Peyer's patch (tissue), 4 donors: ENCODE measurements at regions not wholly inside any gene's neighbourhood (a gene's known extent, or its start where the extent isn't known, plus 50 kb on each side); places are given as distances from the start of the nearest gene placed in this dataset.

Source experiments
- POLR2A ChIP-seq, 2 donors: fragments of 450-650 bp; IDR thresholded peaks; one replicate each; pipeline ENCODE4 v1.5.1; 2017; ENCODE audit warnings: antibody characterized with exemption in 2 of 2, mild to moderate bottlenecking in 2 of 2, moderate library complexity in 2 of 2
- TF ChIP-seq, protein P1 (sequence below), 6 experiments: fragments of 450-650 bp in 4 of 6; fragments of 200-600 bp in 2 of 6; sonication (generic) in 1 of 6; IDR thresholded peaks; one replicate each; pipeline ENCODE4 v1.5.1; 2017 to 2019; ENCODE audit warnings: antibody characterized with exemption in 6 of 6, mild to moderate bottlenecking in 3 of 6, moderate library complexity in 1 of 6

- TF ChIP-seq, protein P1, sequence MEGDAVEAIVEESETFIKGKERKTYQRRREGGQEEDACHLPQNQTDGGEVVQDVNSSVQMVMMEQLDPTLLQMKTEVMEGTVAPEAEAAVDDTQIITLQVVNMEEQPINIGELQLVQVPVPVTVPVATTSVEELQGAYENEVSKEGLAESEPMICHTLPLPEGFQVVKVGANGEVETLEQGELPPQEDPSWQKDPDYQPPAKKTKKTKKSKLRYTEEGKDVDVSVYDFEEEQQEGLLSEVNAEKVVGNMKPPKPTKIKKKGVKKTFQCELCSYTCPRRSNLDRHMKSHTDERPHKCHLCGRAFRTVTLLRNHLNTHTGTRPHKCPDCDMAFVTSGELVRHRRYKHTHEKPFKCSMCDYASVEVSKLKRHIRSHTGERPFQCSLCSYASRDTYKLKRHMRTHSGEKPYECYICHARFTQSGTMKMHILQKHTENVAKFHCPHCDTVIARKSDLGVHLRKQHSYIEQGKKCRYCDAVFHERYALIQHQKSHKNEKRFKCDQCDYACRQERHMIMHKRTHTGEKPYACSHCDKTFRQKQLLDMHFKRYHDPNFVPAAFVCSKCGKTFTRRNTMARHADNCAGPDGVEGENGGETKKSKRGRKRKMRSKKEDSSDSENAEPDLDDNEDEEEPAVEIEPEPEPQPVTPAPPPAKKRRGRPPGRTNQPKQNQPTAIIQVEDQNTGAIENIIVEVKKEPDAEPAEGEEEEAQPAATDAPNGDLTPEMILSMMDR (IDR thresholded peaks at IDR 0.05), result no peak
- no peak for TF ChIP-seq POLR2A (IDR thresholded peaks at IDR 0.05)
Observed at GRCh38 chr12:92210071-92210470, 64.4 kb upstream of the BTG1 start.
